Stimulated activated CD8-positive, alpha-beta memory T cell treated with anti-CD3 and anti-CD28 coated beads, Interleukin-7, amount 100 ng/mL, for 4 hours (primary cell): ENCODE measurements at regions not wholly inside any gene's neighbourhood (a gene's known extent, or its start where the extent isn't known, plus 50 kb on each side); places are given as distances from the start of the nearest gene placed in this dataset.
A peak's percentile ranks its signal among the peaks of the same experiment; 100 is the strongest.

Source experiments
- DNase-seq, 2 donors: peaks; one replicate each; pipeline ENCODE4 v3.0.0-alpha.2; 2020; ENCODE audit warnings: low read depth in 2 of 2

GRCh38 chr9:89554307-89555035 is 50.3 kb upstream of the GADD45G start:
- no peak for DNase-seq

GRCh38 chr9:89553451-89554010 is 51.3 kb upstream of the GADD45G start:
- DNase-seq, result no peak

GRCh38 chr9:89550346-89550927 is 52.5 kb upstream of the SEMA4D start:
- DNase-seq, result no peak

GRCh38 chr9:89549031-89549644 is 51.2 kb upstream of the SEMA4D start:
- peak; percentile 70 to 72 for DNase-seq

GRCh38 chr9:89548071-89548638 is 50.2 kb upstream of the SEMA4D start:
- DNase-seq, result no peak
